ENCODE measurements at regions not wholly inside any gene's neighbourhood (a gene's known extent, or its start where the extent isn't known, plus 50 kb on each side); places are given as distances from the start of the nearest gene placed in this dataset.

DNA sequence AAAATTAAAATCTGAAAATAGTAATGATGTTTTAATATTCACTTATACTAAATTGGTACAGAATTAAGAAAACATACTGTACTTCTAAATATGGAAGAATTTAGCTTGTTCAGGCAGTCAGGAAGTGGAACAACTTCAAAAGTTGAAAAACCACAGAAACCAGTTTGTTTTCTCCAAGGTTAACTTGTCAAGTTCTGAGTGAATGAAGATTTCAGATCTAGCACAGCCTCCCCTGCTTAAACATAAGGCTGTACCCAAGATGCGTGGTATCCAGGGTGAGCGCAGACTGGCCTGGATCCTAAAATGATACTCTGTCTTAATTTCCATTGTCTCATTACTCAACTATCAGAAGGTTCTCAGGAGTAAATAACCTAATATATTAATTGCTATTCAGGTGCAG, 730.7 kb upstream of the KIF2B start:
- H3K9me3 Mint-ChIP-seq, result peaks cover 13% of the 10 kb centered on the region

DNA sequence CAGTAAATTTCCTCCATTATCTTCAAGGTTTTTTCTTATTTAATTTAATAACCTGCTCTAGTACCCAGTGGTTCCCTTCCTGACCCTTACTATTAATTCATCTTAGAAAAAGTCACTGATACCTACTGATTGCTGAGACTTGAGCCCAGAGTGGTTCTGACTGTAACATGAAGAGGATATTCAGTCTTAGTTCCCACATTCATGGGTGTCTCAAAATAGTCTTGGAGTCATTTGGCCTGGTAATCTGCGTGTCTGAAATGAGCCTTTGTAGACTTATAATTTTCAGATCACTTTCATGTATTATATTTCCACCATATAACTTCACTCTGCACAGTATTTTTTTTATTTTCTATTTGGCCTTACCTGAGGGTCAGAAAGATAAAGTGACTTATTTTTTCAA, 732.0 kb upstream of the KIF2B start:
- DNase-seq (no peak), ATAC-seq (no peak)
- H3K27me3 Mint-ChIP-seq, result no peaks in the 10 kb centered on the region
- TF ChIP-seq, protein P1, sequence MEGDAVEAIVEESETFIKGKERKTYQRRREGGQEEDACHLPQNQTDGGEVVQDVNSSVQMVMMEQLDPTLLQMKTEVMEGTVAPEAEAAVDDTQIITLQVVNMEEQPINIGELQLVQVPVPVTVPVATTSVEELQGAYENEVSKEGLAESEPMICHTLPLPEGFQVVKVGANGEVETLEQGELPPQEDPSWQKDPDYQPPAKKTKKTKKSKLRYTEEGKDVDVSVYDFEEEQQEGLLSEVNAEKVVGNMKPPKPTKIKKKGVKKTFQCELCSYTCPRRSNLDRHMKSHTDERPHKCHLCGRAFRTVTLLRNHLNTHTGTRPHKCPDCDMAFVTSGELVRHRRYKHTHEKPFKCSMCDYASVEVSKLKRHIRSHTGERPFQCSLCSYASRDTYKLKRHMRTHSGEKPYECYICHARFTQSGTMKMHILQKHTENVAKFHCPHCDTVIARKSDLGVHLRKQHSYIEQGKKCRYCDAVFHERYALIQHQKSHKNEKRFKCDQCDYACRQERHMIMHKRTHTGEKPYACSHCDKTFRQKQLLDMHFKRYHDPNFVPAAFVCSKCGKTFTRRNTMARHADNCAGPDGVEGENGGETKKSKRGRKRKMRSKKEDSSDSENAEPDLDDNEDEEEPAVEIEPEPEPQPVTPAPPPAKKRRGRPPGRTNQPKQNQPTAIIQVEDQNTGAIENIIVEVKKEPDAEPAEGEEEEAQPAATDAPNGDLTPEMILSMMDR (IDR thresholded peaks at IDR 0.05), result no peak
- no peak overlapping the region for H3K4me3 Mint-ChIP-seq
- peaks cover 7% of the 10 kb centered on the region for H3K9me3 Mint-ChIP-seq
- CTCF ChIA-PET, result no interaction called here
- no peaks in the 10 kb centered on the region for H3K36me3 Mint-ChIP-seq (ENCODE audit: low read depth)
- intact Hi-C loops (cut with micrococcal nuclease), result no loop called here
- H3K27ac Mint-ChIP-seq, result no peak overlapping the region
- POLR2A ChIA-PET, result no interaction called here
- H3K4me1 Mint-ChIP-seq (ENCODE audit: low read depth), result no peaks in the 10 kb centered on the region

More for the DNA sequence above, 730.7 kb upstream of the KIF2B start:
- ATAC-seq, result no peak
- no peaks in the 10 kb centered on the region for H3K4me1 Mint-ChIP-seq (ENCODE audit: low read depth)
- ChIA-PET POLR2A (no interaction called here), CTCF (no interaction called here)
- H3K36me3 Mint-ChIP-seq (ENCODE audit: low read depth), result no peaks in the 10 kb centered on the region
- TF ChIP-seq, protein P1 (IDR thresholded peaks at IDR 0.05), result no peak
- H3K4me3 Mint-ChIP-seq, result no peak overlapping the region
- H3K27me3 Mint-ChIP-seq, result no peaks in the 10 kb centered on the region
- intact Hi-C loops (cut with micrococcal nuclease), result no loop called here
- DNase-seq, result no peak
- H3K27ac Mint-ChIP-seq, result no peak overlapping the region

DNA sequence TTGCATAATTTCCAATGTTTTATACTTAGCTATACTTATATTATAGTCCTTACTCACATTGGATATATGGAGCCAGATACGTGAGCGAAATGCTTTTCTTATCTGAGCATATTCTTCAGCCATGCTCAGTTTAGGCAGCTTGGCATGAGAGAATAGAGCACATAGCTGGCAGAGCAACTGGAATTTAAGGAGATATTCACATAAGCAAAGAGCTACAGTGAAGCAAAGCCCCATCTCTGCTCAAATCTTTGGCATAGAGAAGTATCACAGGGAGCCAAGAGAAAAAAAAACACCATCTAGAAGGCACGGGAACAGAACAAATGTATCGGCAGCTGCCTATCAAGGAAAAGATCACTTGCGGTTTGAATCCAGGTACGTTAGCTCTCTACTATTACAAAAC, 734.2 kb upstream of the KIF2B start:
- ChIA-PET POLR2A (no interaction called here), CTCF (no interaction called here)
- Mint-ChIP-seq H3K27ac (no peak overlapping the region), H3K4me3 (no peak overlapping the region), H3K9me3 (peaks cover 5% of the 10 kb centered on the region), H3K4me1 (ENCODE audit: low read depth) (no peaks in the 10 kb centered on the region), H3K27me3 (no peaks in the 10 kb centered on the region), H3K36me3 (ENCODE audit: low read depth) (no peaks in the 10 kb centered on the region)
- ATAC-seq (no peak), DNase-seq (no peak)
- intact Hi-C loops (cut with micrococcal nuclease), result no loop called here
- TF ChIP-seq, protein P1 (IDR thresholded peaks at IDR 0.05), result no peak

DNA sequence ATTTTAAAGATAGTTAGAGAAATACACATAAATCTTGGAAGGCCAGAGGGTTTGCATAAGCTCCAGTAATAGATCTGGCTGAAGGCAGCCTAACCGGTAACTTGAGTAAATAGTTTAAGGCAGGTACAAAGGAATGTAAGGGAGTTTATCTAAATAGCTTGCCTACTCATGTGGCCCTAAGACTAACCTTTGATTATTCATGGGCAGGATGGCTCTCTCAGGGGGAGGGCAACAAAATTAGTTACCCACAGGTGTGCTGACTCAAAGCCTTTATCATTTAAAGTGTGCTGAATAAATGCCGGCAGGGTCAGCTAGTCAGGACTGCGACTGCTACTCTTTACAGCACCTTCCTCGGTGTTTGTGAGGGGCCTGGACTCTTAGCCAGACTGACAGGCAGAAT, 761.3 kb upstream of the KIF2B start:
- peaks cover 22% of the 10 kb centered on the region for H3K9me3 Mint-ChIP-seq
- intact Hi-C loops (cut with micrococcal nuclease), result no loop called here
- ATAC-seq (no peak), DNase-seq (no peak)
- no peaks in the 10 kb centered on the region for H3K4me1 Mint-ChIP-seq (ENCODE audit: low read depth)
- ChIA-PET POLR2A (no interaction called here), CTCF (no interaction called here)
- no peak overlapping the region for H3K4me3 Mint-ChIP-seq
- TF ChIP-seq, protein P1 (IDR thresholded peaks at IDR 0.05), result no peak
- no peaks in the 10 kb centered on the region for H3K27me3 Mint-ChIP-seq
- H3K27ac Mint-ChIP-seq, result no peak overlapping the region
- H3K36me3 Mint-ChIP-seq (ENCODE audit: low read depth), result no peaks in the 10 kb centered on the region

DNA sequence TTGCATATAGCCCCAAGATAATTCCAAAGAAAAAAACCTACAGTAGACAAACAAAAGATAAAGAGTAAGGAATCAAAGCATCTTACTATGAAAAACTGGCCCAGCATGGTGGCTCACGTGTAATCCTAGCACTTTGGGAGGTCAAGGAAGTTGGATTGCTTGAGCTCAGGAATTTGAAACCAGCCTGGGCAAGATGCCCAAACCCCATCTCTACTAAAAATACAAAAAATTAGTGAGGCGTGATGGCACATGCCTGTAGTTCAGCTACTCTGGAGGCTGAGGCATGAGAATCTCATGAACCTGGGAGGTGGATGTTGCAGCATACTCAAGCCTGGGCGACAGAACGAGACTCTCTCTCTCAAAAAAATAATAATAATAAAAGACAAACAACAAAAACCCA, 764.7 kb upstream of the KIF2B start:
- no peak for ATAC-seq
- Mint-ChIP-seq H3K27ac (no peak overlapping the region), H3K4me3 (no peak overlapping the region), H3K4me1 (ENCODE audit: low read depth) (no peaks in the 10 kb centered on the region), H3K9me3 (peaks cover 21% of the 10 kb centered on the region), H3K36me3 (ENCODE audit: low read depth) (no peaks in the 10 kb centered on the region), H3K27me3 (no peaks in the 10 kb centered on the region)
- DNase-seq, result no peak
- ChIA-PET POLR2A (no interaction called here), CTCF (no interaction called here)
- intact Hi-C loops (cut with micrococcal nuclease), result no loop called here
- TF ChIP-seq, protein P1 (IDR thresholded peaks at IDR 0.05), result no peak

Data from activated CD8-positive, alpha-beta T cell treated with anti-CD3 and anti-CD28 coated beads for 36 hours (primary cell).